GM18873 (cell line): ENCODE measurements at regions not wholly inside any gene's neighbourhood (a gene's known extent, or its start where the extent isn't known, plus 50 kb on each side); places are given as distances from the start of the nearest gene placed in this dataset.
"Not testable (repeated sequence)": the region's sequence is repeated elsewhere in the genome, so short reads cannot be mapped to it uniquely, and the experiment has no call there.

Experiments
- ATAC-seq: cut with Tn5 transposase; IDR thresholded peaks from one replicate; pipeline ENCODE4 v1.9.1; 2021; ENCODE audit warnings: mild to moderate bottlenecking, moderate library complexity, moderate number of reproducible peaks; ENCODE audit not compliant: unreplicated experiment, low FRiP score

GRCh38 chr13:70580825-70581224, 472.6 kb upstream of the KLHL1 start:
- ATAC-seq, result no peak

GRCh38 chr13:70579941-70580340, 471.7 kb upstream of the KLHL1 start:
- no peak for ATAC-seq

- no peak for ATAC-seq
These were observed 463.0 kb upstream of the KLHL1 start for GRCh38 chr13:70571221-70571620.

- no peak for ATAC-seq
These were observed 460.3 kb upstream of the KLHL1 start for GRCh38 chr13:70568571-70568970.

GRCh38 chr13:70544706-70545105, 436.5 kb upstream of the KLHL1 start:
- ATAC-seq, result no peak

- ATAC-seq, result no peak
These were observed 433.2 kb upstream of the KLHL1 start for GRCh38 chr13:70541451-70541850.

GRCh38 chr13:70534466-70534865, 426.2 kb upstream of the KLHL1 start:
- ATAC-seq, result no peak

GRCh38 chr13:70529652-70530051, 421.4 kb upstream of the KLHL1 start:
- ATAC-seq, result no peak

- no peak for ATAC-seq
These were observed 419.3 kb upstream of the KLHL1 start for GRCh38 chr13:70527599-70527998.

- no peak for ATAC-seq
These were observed 415.4 kb upstream of the KLHL1 start for GRCh38 chr13:70523622-70524021.

- ATAC-seq, result no peak
These were observed 412.2 kb upstream of the KLHL1 start for GRCh38 chr13:70520275-70521036.

- no peak for ATAC-seq
These were observed 409.8 kb upstream of the KLHL1 start for GRCh38 chr13:70518081-70518480.

- no peak for ATAC-seq
These were observed 408.0 kb upstream of the KLHL1 start for GRCh38 chr13:70516226-70516625.

GRCh38 chr13:70511861-70512417, 403.7 kb upstream of the KLHL1 start:
- ATAC-seq, result not testable (repeated sequence)

- ATAC-seq, result no peak
These were observed 397.6 kb upstream of the KLHL1 start for GRCh38 chr13:70505809-70506208.

- ATAC-seq, result no peak
These were observed 394.7 kb upstream of the KLHL1 start for GRCh38 chr13:70502944-70503343.

GRCh38 chr13:70490320-70490935, 382.2 kb upstream of the KLHL1 start:
- no peak for ATAC-seq

- no peak for ATAC-seq
These were observed 376.7 kb upstream of the KLHL1 start for GRCh38 chr13:70484931-70485330.

GRCh38 chr13:70483599-70484276, 375.5 kb upstream of the KLHL1 start:
- no peak for ATAC-seq

GRCh38 chr13:70473907-70474306, 365.7 kb upstream of the KLHL1 start:
- no peak for ATAC-seq

GRCh38 chr13:70469077-70469476, 360.8 kb upstream of the KLHL1 start:
- no peak for ATAC-seq
